Loucy (cell line): ENCODE measurements at regions not wholly inside any gene's neighbourhood (a gene's known extent, or its start where the extent isn't known, plus 50 kb on each side); places are given as distances from the start of the nearest gene placed in this dataset.

Source experiments
- EZH2phosphoT487 ChIP-seq: fragments of 200-600 bp; IDR thresholded peaks from 2 replicates; pipeline ENCODE4 v1.6.1; 2018; ENCODE audit warnings: antibody characterized with exemption, mild to moderate bottlenecking, moderate library complexity, borderline replicate concordance
- TF ChIP-seq, protein P1 (sequence below): fragments of 200-600 bp; sonication (generic); conservative IDR thresholded peaks from 2 replicates; pipeline ENCODE4 v1.5.1; 2014; ENCODE audit warnings: mild to moderate bottlenecking, antibody characterized with exemption, low read length

DNA sequence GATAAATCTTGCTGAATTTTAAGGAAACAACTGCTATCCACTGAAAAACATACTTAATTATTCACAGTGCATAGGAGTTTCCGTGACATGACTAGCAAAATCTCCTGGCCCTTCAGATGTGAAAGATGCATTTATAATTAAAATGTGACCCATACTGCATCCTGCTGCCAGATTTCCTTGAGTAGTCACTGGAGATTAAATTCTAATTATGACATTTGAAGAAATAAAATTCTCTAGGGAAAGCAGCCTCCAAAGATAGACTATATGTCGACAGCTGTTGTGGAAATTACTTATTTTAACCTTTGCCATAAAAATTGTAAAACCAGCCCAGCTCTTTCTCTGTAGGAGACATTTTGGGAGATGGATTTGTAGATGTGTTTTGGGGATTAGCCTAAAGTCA lies 193.6 kb upstream of the SMC2 start:
- TF ChIP-seq, protein P1, sequence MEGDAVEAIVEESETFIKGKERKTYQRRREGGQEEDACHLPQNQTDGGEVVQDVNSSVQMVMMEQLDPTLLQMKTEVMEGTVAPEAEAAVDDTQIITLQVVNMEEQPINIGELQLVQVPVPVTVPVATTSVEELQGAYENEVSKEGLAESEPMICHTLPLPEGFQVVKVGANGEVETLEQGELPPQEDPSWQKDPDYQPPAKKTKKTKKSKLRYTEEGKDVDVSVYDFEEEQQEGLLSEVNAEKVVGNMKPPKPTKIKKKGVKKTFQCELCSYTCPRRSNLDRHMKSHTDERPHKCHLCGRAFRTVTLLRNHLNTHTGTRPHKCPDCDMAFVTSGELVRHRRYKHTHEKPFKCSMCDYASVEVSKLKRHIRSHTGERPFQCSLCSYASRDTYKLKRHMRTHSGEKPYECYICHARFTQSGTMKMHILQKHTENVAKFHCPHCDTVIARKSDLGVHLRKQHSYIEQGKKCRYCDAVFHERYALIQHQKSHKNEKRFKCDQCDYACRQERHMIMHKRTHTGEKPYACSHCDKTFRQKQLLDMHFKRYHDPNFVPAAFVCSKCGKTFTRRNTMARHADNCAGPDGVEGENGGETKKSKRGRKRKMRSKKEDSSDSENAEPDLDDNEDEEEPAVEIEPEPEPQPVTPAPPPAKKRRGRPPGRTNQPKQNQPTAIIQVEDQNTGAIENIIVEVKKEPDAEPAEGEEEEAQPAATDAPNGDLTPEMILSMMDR: no peak
- no peak for TF ChIP-seq EZH2phosphoT487
